ENCODE measurements at regions not wholly inside any gene's neighbourhood (a gene's known extent, or its start where the extent isn't known, plus 50 kb on each side); places are given as distances from the start of the nearest gene placed in this dataset.

- FAIRE-seq (no peak), DNase-seq (ENCODE audit: low read depth) (no peak)
- peaks cover 17% of the 10 kb centered on the region for H3K4me1 Mint-ChIP-seq (ENCODE audit: low read depth, unreplicated experiment)
- no peaks in the 10 kb centered on the region for H3K79me2 ChIP-seq (ENCODE audit: insufficient read depth, low read length)
- no peak overlapping the region for H3K9ac ChIP-seq (ENCODE audit: low read length)
- H3K36me3 ChIP-seq (ENCODE audit: insufficient read depth, low read length), result no peaks in the 10 kb centered on the region
- no peak overlapping the region for H3K4me3 Mint-ChIP-seq (ENCODE audit: unreplicated experiment)
- peaks cover 5% of the 10 kb centered on the region for H3K9me3 Mint-ChIP-seq (ENCODE audit: unreplicated experiment)
- no peaks in the 10 kb centered on the region for H3K27me3 Mint-ChIP-seq (ENCODE audit: low read depth, unreplicated experiment)
- no peaks in the 10 kb centered on the region for H4K20me1 ChIP-seq (ENCODE audit: insufficient read depth, low read length)
- no peaks in the 10 kb centered on the region for H3K9me3 ChIP-seq (ENCODE audit: insufficient read depth, low read depth, low read length)
- H3K4me3 ChIP-seq (ENCODE audit: insufficient read depth, low read depth, low read length), result no peak overlapping the region
- H3K27me3 ChIP-seq (ENCODE audit: insufficient read depth, low read length), result no peaks in the 10 kb centered on the region
- peaks cover 13% of the 10 kb centered on the region for H3K4me1 ChIP-seq (ENCODE audit: insufficient read depth, low read length)
- H3K4me2 ChIP-seq (ENCODE audit: low read length), result no peak overlapping the region
- no peak overlapping the region for H2AFZ ChIP-seq (ENCODE audit: low read depth, low read length)
- no peak overlapping the region for H3K27ac Mint-ChIP-seq (ENCODE audit: unreplicated experiment)
- no peak overlapping the region for H3K27ac ChIP-seq (ENCODE audit: low read depth, low read length)
- no peak for TF ChIP-seq EZH2 (IDR thresholded peaks at IDR 0.05; ENCODE audit: insufficient read depth, low read length)
- TF ChIP-seq CTCF (IDR thresholded peaks at IDR 0.05; ENCODE audit: insufficient read depth, low read depth, low read length), result no peak
- H3K36me3 Mint-ChIP-seq (ENCODE audit: low read depth, unreplicated experiment), result no peaks in the 10 kb centered on the region
These were observed 1354.9 kb upstream of the GJE1 start for GRCh38 chr6:140777780-140778179.

GRCh38 chr6:140775061-140775460, 1357.7 kb upstream of the GJE1 start:
- peak; percentile 23 for FAIRE-seq
- TF ChIP-seq EZH2 (IDR thresholded peaks at IDR 0.05; ENCODE audit: insufficient read depth, low read length) (no peak), CTCF (IDR thresholded peaks at IDR 0.05; ENCODE audit: insufficient read depth, low read depth, low read length) (no peak)
- H3K4me1 Mint-ChIP-seq (ENCODE audit: low read depth, unreplicated experiment), result peaks cover 17% of the 10 kb centered on the region

GRCh38 chr6:140774080-140774505, 1358.6 kb upstream of the GJE1 start:
- Histone ChIP-seq H4K20me1 (ENCODE audit: insufficient read depth, low read length) (no peaks in the 10 kb centered on the region), H2AFZ (ENCODE audit: low read depth, low read length) (no peak overlapping the region), H3K27ac (ENCODE audit: low read depth, low read length) (no peak overlapping the region), H3K4me1 (ENCODE audit: insufficient read depth, low read length) (peaks cover 13% of the 10 kb centered on the region), H3K4me3 (ENCODE audit: insufficient read depth, low read depth, low read length) (no peak overlapping the region), H3K27me3 (ENCODE audit: insufficient read depth, low read length) (no peaks in the 10 kb centered on the region), H3K9me3 (ENCODE audit: insufficient read depth, low read depth, low read length) (no peaks in the 10 kb centered on the region), H3K4me2 (ENCODE audit: low read length) (peak overlapping the region; percentile 64), H3K36me3 (ENCODE audit: insufficient read depth, low read length) (no peaks in the 10 kb centered on the region), H3K79me2 (ENCODE audit: insufficient read depth, low read length) (no peaks in the 10 kb centered on the region), H3K9ac (ENCODE audit: low read length) (no peak overlapping the region)
- FAIRE-seq, result peak; percentile 89
- H3K27ac Mint-ChIP-seq (ENCODE audit: unreplicated experiment), result no peak overlapping the region
- H3K4me1 Mint-ChIP-seq (ENCODE audit: low read depth, unreplicated experiment), result peaks cover 17% of the 10 kb centered on the region
- H3K27me3 Mint-ChIP-seq (ENCODE audit: low read depth, unreplicated experiment), result no peaks in the 10 kb centered on the region
- H3K4me3 Mint-ChIP-seq (ENCODE audit: unreplicated experiment), result no peak overlapping the region
- H3K36me3 Mint-ChIP-seq (ENCODE audit: low read depth, unreplicated experiment), result no peaks in the 10 kb centered on the region
- no peak for TF ChIP-seq CTCF (IDR thresholded peaks at IDR 0.05; ENCODE audit: insufficient read depth, low read depth, low read length)
- no peak for TF ChIP-seq EZH2 (IDR thresholded peaks at IDR 0.05; ENCODE audit: insufficient read depth, low read length)
- DNase-seq (ENCODE audit: low read depth), result peak; percentile 88
- no peaks in the 10 kb centered on the region for H3K9me3 Mint-ChIP-seq (ENCODE audit: unreplicated experiment)

More at GRCh38 chr6:140775061-140775460, 1357.7 kb upstream of the GJE1 start:
- Histone ChIP-seq H2AFZ (ENCODE audit: low read depth, low read length) (no peak overlapping the region), H3K9ac (ENCODE audit: low read length) (no peak overlapping the region), H3K27ac (ENCODE audit: low read depth, low read length) (no peak overlapping the region), H3K27me3 (ENCODE audit: insufficient read depth, low read length) (no peaks in the 10 kb centered on the region), H3K9me3 (ENCODE audit: insufficient read depth, low read depth, low read length) (no peaks in the 10 kb centered on the region), H3K4me2 (ENCODE audit: low read length) (no peak overlapping the region), H3K36me3 (ENCODE audit: insufficient read depth, low read length) (no peaks in the 10 kb centered on the region), H3K4me3 (ENCODE audit: insufficient read depth, low read depth, low read length) (no peak overlapping the region), H3K4me1 (ENCODE audit: insufficient read depth, low read length) (peaks cover 13% of the 10 kb centered on the region), H4K20me1 (ENCODE audit: insufficient read depth, low read length) (no peaks in the 10 kb centered on the region), H3K79me2 (ENCODE audit: insufficient read depth, low read length) (no peaks in the 10 kb centered on the region)
- no peaks in the 10 kb centered on the region for H3K27me3 Mint-ChIP-seq (ENCODE audit: low read depth, unreplicated experiment)
- no peaks in the 10 kb centered on the region for H3K36me3 Mint-ChIP-seq (ENCODE audit: low read depth, unreplicated experiment)
- H3K9me3 Mint-ChIP-seq (ENCODE audit: unreplicated experiment), result peaks cover 5% of the 10 kb centered on the region
- no peak overlapping the region for H3K27ac Mint-ChIP-seq (ENCODE audit: unreplicated experiment)
- H3K4me3 Mint-ChIP-seq (ENCODE audit: unreplicated experiment), result no peak overlapping the region
- no peak for DNase-seq (ENCODE audit: low read depth)
